SKM-1 (cell line): ENCODE measurements at regions not wholly inside any gene's neighbourhood (a gene's known extent, or its start where the extent isn't known, plus 50 kb on each side); places are given as distances from the start of the nearest gene placed in this dataset.
"Not testable (repeated sequence)": the region's sequence is repeated elsewhere in the genome, so short reads cannot be mapped to it uniquely, and the experiment has no call there.

ENCODE experiments used
- DNase-seq: peaks from one replicate; lab custom pipeline; 2025; ENCODE audit not compliant: unreplicated experiment; lab: John Stamatoyannopoulos, UW

GRCh38 chr16:88241404-88242311 lies 141.1 kb upstream of the ZNF469 start:
- not testable (repeated sequence) for DNase-seq

DNA sequence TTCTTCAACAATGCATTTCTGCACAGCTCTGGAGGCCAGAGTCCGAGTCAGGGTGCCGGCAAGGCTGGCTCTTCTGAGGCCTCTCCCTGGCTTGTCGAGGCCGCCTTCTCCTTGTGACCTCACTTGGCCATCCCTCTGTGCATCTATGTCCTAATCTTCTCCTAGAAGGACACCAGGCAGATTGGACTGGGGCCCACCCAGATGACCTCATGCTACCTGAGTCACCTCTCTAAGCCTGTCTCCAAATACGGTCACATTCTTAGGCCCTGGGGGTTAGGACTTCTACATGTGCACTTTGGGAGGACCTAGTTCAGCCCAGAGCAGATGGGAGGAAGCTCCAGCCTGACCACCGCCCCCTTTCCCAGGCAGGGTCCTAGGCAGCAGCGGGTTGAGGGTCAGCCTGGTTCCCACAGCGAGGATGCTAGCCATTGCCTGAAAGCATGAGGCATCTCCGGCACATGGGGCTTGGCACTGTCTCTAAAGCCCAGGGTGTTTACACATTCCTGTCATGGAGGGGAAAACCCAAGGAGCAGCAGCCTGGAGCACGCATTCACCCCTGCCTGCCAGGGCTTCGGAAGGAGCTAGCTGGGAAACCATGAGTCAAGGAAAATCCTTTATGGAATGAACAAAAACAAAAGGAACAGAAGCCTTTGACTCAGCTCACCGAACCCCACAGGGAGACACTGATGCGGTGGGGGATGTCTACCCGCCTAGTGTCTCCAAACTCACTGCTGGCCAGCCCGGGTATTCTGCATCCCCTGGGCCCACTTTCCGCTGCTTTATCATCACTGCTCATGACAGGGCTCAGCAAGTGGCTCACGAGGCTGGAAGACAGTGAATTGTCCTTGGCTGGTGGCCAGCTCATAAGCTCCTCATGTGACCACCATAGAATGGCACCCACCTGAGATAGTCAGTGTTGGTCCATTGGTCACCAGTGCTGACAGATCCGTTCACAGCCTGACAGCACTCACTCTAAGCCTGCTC lies 140.2 kb upstream of the ZNF469 start:
- DNase-seq = not testable (repeated sequence)

DNA sequence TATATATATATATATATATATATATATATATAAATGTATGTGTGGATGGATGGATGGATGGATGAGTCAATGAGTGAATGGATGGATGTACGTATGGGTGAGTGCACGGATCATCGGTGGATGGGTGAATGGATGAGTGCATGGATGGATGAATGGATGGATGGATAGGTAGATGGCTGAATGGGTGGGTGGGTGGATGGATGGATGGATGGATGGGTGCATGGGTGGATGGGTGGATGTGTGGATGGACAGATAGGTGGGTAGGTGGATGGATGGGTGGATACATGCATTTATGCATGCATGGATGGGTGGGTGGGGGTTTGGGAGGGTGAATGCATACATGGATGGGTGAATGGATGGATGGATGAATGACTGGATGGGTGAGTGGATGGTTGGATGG lies 138.8 kb upstream of the ZNF469 start:
- DNase-seq = not testable (repeated sequence)

DNA sequence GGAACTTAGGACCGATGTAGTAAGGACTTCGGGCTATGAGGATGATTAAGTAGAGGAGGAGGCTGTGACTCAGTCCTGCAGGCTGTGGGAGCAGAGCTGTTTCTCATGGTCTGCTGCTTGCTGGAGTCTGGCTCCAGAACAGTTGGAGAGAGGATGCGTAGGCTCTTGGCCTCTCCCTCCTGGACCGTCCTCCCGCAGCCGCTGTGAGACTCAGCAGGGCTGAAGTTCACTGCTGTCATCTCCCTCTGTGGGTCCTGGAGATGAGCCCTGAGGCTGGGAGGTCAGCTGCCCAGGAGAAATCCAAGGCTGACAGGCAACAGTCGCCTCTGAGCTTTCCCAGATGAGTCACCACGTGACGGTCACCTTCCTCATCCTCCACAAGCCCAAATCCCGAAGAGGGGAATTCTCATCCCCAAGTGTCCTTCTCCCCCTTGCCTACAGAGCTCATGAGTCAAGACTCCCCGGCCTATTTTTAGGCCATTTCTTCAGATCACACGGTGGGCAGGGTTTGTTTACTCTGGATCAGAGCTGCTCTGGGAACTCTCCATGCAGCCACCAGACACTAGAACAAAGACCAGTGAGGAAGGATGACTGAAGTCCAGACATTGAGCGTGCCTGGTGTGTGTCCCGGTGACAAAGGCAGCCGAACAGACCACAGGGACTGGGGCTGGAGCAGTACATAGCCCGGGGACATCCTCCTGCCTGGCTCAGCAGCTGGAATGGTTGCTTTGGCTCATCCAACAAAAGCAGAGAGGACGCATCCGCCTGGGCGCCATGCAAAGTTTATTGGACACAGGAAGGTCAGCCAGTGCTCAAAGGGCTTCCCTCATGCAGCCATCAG lies 137.3 kb upstream of the ZNF469 start:
- not testable (repeated sequence) for DNase-seq

DNA sequence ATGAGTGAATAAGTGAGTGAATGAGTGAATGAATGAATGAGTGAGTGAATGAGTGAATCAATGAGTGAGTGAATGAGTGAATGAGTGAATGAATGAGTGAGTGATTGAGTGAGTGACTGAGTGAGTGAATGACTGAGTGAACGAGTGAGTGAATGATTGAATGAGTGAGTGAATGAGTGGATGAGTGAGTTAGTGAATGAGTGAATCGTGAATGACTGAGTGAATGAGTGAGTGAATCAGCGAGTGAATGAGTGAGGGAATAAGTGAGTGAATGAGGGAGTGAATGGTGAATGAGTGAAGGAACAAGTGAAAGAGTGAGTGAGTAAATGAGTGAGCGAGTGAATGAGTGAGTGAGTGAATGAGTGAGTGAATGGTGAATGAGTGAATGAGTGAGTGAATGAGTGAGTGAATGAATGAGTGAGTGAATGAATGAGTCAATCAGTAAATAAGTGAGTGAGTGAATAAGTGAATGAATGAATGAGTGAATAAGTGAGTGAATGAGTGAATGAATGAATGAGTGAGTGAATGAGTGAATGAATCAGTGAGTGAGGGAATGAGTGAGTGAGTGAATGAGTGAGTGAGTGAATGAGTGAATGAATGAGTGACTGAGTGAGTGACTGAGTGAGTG lies 135.7 kb upstream of the ZNF469 start:
- DNase-seq = not testable (repeated sequence)

- DNase-seq = not testable (repeated sequence)
Observed at GRCh38 chr16:88247583-88247966, 135.2 kb upstream of the ZNF469 start.

DNA sequence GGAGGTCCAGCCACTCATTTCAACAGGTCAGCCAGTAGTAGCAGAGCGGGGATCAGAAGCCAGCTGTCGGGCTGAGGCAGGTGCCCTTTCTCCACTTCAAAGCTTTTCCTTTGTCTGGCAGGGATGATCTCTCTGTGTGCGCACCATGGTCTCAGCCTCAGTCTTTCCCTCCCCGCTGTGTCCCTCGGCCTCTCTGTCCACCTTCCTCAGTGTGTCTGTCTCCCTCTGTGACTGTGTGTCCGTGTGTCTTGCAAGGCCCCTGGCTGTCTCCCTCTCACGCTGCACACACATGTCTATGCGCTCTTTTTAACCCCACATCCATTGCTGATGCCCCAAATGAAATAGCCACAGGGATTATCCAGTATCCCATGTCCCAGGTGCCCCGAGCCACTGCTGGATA lies 134.0 kb upstream of the ZNF469 start:
- not testable (repeated sequence) for DNase-seq

DNA sequence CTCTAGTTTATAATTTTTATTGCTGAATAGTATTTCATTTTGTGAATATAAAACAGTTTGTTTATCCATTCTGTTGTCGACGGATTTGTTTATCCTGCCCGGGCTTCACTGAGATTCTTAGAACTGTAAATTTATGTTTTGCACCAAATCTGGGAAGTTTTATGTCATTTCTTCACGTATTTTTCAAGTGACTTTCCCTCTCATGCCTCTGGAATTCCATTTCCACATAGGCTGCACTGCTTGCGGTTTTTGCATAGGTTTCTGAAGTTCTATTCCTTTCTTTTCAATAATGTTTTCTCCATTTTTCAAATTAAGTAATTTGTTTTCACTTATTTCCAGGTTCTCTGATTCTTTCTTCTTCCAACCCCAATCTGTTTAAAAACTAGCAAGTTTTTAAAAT lies 132.4 kb upstream of the ZNF469 start:
- DNase-seq = not testable (repeated sequence)

GRCh38 chr16:88252057-88252794 lies 130.5 kb upstream of the ZNF469 start:
- not testable (repeated sequence) for DNase-seq

- not testable (repeated sequence) for DNase-seq
Observed at GRCh38 chr16:88258141-88258540, 124.6 kb upstream of the ZNF469 start.

GRCh38 chr16:88258764-88259525 lies 123.8 kb upstream of the ZNF469 start:
- DNase-seq = not testable (repeated sequence)

DNA sequence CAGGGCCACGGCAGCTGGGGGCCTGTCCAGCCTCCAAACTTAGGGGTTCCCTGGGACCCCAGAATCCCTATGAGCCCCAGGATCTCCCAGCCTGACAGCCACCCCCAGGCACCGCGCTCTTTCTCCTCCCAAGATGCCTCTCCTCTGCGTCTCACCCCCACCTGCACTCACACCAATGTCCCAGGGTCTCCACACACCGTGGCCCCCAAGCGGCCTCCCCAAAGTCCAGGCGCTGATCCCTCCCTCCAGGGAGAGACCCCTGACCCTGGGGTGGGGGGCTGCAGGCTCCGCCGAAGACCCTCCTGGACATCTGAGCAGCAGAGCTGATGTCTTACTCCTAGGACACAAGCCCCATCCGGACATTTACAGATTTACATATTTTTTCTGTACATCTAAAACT lies 123.2 kb upstream of the ZNF469 start:
- not testable (repeated sequence) for DNase-seq

DNA sequence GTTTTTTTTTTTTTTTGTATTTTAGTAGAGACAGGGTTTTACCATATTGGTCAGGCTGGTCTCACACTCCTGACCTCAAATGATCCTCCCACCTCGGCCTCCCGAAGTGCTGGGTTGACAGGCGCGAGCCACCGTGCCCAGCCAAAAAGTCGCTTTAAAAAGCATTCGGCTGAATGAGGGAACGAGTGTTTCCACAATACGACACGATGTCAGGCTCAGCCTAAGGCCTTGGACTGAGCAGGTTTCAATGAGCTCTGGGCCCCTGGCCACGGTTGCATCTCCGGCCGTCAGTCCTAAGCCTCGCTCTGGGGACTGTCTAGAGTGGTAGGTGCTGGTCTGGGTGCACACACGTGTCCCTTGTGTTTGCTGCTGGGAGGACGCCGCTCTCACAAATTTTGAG lies 122.6 kb upstream of the ZNF469 start:
- not testable (repeated sequence) for DNase-seq

DNA sequence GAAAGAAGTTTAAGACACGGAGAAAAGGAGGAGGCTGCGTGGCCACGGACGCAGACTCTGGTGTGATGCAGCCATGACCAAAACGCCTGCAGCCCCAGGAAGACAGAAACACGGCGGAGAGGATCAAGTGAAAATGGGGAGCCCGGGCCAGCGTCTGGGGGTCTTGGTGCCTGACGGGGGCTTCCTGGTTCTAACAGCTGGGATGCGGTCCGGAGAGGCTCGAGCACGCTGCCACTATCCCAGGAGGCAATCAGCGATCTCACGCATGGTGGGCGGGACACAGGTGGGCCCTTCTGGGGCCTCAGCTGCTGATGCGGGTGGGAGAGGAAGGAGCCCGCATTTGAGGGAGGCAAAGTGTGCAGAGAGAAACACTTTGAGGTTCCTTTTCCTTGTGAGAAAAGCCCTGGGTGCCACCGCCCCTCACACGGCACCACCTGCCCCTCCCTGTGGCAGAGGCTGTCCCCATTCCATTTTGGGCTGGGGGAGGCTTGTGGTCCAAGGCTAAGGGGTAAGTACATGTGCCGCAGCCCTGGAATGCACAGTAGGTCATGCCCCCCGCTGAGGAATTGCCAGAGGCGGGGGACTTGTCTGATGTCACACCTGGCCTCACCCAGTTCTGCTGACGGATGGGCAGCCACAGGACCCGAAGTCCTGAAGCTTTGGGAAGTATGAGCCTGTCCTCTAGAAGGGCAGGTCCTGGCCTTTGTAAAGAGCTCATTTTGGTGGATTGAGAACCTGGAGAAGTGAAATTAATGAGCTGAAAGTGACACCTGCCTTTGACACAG lies 121.7 kb upstream of the ZNF469 start:
- not testable (repeated sequence) for DNase-seq

- DNase-seq = not testable (repeated sequence)
Observed at GRCh38 chr16:88261814-88262605, 120.7 kb upstream of the ZNF469 start.

DNA sequence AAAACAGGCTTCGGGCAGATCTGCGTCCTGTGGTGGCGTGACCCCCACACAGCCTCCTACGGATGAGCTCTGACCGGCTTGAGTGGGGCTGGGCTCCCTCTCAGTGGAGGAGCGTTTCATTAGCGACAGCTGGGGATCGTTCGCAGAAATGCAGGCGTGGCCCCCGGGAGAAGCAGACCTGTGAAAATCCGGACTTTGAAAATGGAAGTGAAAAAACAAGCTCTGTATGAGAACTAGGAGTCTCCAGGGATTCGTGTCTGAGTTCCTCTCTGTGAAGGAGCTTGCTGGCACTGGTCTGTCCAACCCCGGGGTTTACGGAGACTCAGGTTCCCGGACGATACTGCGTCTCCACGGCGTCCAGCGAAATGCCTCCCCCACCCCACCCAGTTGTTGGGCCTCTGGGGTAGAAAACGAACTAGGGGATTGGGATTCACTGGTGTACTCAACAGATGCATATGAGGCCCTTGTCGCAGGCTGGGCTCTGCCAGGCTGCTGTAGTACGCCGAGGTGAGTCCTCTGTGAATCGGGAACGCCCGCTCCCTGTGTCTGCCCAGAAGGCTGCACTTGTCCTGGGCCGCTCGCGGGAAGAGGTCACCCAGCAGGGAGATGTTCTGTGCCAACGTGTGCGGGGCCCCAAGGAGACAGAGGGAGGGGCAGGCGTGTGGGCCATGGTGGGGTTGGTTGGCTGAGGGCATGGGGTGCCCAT lies 119.7 kb upstream of the ZNF469 start:
- not testable (repeated sequence) for DNase-seq
